Body of pancreas (tissue), 4 donors: ENCODE measurements at regions not wholly inside any gene's neighbourhood (a gene's known extent, or its start where the extent isn't known, plus 50 kb on each side); places are given as distances from the start of the nearest gene placed in this dataset.

Experiments
- CTCF ChIP-seq, 7 experiments: fragments of 450-650 bp in 4 of 7; fragments of 200-600 bp in 3 of 7; sonication (generic) in 3 of 7; IDR thresholded peaks; one replicate each; pipeline ENCODE4 v1.5.1; 2016 to 2019; ENCODE audit warnings: antibody characterized with exemption in 7 of 7
- POLR2A ChIP-seq, 3 donors: fragments of 450-650 bp; IDR thresholded peaks; one replicate each; pipeline ENCODE4 v1.6.1; 2016; ENCODE audit warnings: antibody characterized with exemption in 3 of 3, mild to moderate bottlenecking in 2 of 3

GRCh38 chr18:45387229-45387628 is 228.0 kb upstream of the SLC14A2 start:
- TF ChIP-seq CTCF (IDR thresholded peaks at IDR 0.05) (no peak), POLR2A (IDR thresholded peaks at IDR 0.05) (no peak)
